ENCODE measurements at regions not wholly inside any gene's neighbourhood (a gene's known extent, or its start where the extent isn't known, plus 50 kb on each side); places are given as distances from the start of the nearest gene placed in this dataset.

- ATAC-seq (no peak), DNase-seq (no peak)
- intact Hi-C loops (cut with DNase I) = no loop called here
- Histone ChIP-seq H3K27ac (no peak overlapping the region), H3K9me3 (no peaks in the 10 kb centered on the region), H3K4me1 (no peaks in the 10 kb centered on the region), H3K4me3 (no peak overlapping the region), H3K36me3 (no peaks in the 10 kb centered on the region), H3K27me3 (no peaks in the 10 kb centered on the region)
- TF ChIP-seq CTCF (IDR thresholded peaks at IDR 0.05) = no peak
Measured at GRCh38 chr7:96786998-96787395, 77.4 kb upstream of the SEM1 start.

GRCh38 chr7:96789914-96790313, 80.3 kb upstream of the SEM1 start:
- Histone ChIP-seq H3K27me3 (no peaks in the 10 kb centered on the region), H3K9me3 (no peaks in the 10 kb centered on the region), H3K27ac (no peak overlapping the region), H3K4me3 (no peak overlapping the region), H3K4me1 (no peaks in the 10 kb centered on the region), H3K36me3 (no peaks in the 10 kb centered on the region)
- DNase-seq (no peak), ATAC-seq (no peak)
- intact Hi-C loops (cut with DNase I) = no loop called here
- no peak for TF ChIP-seq CTCF (IDR thresholded peaks at IDR 0.05)

GRCh38 chr7:96792115-96792514, 82.5 kb upstream of the SEM1 start:
- intact Hi-C loops (cut with DNase I) = no loop called here
- no peaks in the 10 kb centered on the region for H3K4me1 ChIP-seq
- no peaks in the 10 kb centered on the region for H3K9me3 ChIP-seq
- TF ChIP-seq CTCF (IDR thresholded peaks at IDR 0.05) = no peak
- H3K27me3 ChIP-seq = no peaks in the 10 kb centered on the region
- ATAC-seq = no peak
- no peak overlapping the region for H3K27ac ChIP-seq
- no peaks in the 10 kb centered on the region for H3K36me3 ChIP-seq
- DNase-seq = no peak
- no peak overlapping the region for H3K4me3 ChIP-seq

GRCh38 chr7:96794063-96794462, 84.4 kb upstream of the SEM1 start:
- H3K4me3 ChIP-seq = no peak overlapping the region

GRCh38 chr7:96800122-96800521, 90.5 kb upstream of the SEM1 start:
- intact Hi-C loops (cut with DNase I) = no loop called here
- no peak for ATAC-seq

More at GRCh38 chr7:96794063-96794462, 84.4 kb upstream of the SEM1 start:
- Histone ChIP-seq H3K27ac (no peak overlapping the region), H3K27me3 (no peaks in the 10 kb centered on the region), H3K36me3 (no peaks in the 10 kb centered on the region), H3K9me3 (no peaks in the 10 kb centered on the region), H3K4me1 (no peaks in the 10 kb centered on the region)
- intact Hi-C loops (cut with DNase I) = no loop called here
- ATAC-seq = no peak
- TF ChIP-seq CTCF (IDR thresholded peaks at IDR 0.05) = no peak
- no peak for DNase-seq

More at GRCh38 chr7:96800122-96800521, 90.5 kb upstream of the SEM1 start:
- H3K27ac ChIP-seq = no peak overlapping the region
- no peaks in the 10 kb centered on the region for H3K9me3 ChIP-seq
- no peak for DNase-seq
- no peaks in the 10 kb centered on the region for H3K4me1 ChIP-seq
- H3K4me3 ChIP-seq = no peak overlapping the region
- TF ChIP-seq CTCF (IDR thresholded peaks at IDR 0.05) = no peak
- no peaks in the 10 kb centered on the region for H3K36me3 ChIP-seq
- H3K27me3 ChIP-seq = no peaks in the 10 kb centered on the region

Measured in left lung (tissue), 4 donors.